Activated CD4-positive, alpha-beta T cell treated with anti-CD3 and anti-CD28 coated beads for 4 hours (primary cell): ENCODE measurements at regions not wholly inside any gene's neighbourhood (a gene's known extent, or its start where the extent isn't known, plus 50 kb on each side); places are given as distances from the start of the nearest gene placed in this dataset.

Source experiments
- DNase-seq, 2 donors: peaks; one replicate each; pipeline ENCODE4 v3.0.0-alpha.2; 2020

- DNase-seq = no peak
These were observed 1939.8 kb downstream of the EFNA5 start for GRCh38 chr5:105730982-105731381.

GRCh38 chr5:105726093-105726492, 1944.6 kb downstream of the EFNA5 start:
- DNase-seq = no peak

DNA sequence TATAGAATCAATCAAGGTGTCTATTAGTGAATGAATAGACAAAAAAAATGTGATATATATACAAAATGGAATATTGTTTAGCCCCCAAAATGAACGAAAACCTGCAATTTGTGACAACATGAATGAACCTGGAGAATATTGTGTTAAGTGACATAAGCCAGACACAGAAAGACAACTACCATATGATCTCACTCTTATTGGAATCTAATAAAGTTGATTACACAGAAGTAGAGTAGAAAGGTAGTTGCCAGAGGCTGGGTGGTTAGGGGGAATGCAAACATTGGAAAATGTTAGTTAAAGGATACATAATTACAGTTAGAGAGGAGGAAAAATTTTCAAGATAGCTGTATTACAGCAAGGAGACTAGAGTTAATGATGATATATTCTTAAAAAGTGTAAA, 1962.3 kb downstream of the EFNA5 start:
- DNase-seq = no peak

- DNase-seq = no peak
These were observed 1968.4 kb downstream of the EFNA5 start for GRCh38 chr5:105702323-105702722.

GRCh38 chr5:105696440-105696839, 1974.3 kb downstream of the EFNA5 start:
- no peak for DNase-seq

- no peak for DNase-seq
These were observed 1974.8 kb downstream of the EFNA5 start for GRCh38 chr5:105695941-105696340.

DNA sequence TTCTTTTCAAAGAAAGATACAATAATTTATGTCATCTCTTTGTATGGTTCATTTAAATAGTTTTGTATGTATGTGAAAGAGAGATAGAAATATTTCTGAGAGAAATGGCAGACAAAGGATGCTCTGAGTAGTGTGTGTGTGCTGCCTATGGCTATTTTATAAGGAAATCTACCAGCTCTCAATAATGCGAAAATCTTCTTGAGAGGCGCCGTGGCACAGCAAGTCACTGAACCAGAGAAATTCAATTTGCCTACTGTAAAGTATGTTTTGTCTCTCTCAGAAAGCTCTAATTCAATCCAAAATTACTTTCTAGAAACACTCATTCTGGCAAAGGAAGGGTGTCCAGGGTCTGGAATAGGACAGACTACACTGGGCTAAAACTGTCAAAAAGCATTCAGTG, 1981.1 kb downstream of the EFNA5 start:
- DNase-seq = no peak

GRCh38 chr5:105688227-105688792, 1982.4 kb downstream of the EFNA5 start:
- DNase-seq = no peak

GRCh38 chr5:105687493-105687892, 1983.2 kb downstream of the EFNA5 start:
- no peak for DNase-seq

DNA sequence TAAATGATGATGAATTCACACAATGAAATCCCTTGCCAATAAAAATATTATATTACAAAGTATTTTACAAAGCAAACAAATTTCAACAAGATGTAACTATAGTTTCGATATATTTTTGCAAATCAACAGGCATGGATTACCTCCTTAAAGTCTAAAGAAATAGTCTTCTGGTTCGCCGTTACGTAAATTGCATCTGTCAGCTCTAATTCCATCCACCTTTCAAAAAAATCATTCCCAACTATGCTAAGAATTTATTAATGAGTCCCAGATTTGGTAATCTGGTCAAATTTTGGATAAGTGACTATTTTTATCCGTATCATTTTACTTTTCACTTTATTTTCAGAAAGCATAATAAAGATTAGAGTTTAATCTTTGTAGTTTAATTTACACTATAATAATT, 1984.9 kb downstream of the EFNA5 start:
- DNase-seq = no peak

GRCh38 chr5:105684799-105685198, 1985.9 kb downstream of the EFNA5 start:
- DNase-seq = no peak

DNA sequence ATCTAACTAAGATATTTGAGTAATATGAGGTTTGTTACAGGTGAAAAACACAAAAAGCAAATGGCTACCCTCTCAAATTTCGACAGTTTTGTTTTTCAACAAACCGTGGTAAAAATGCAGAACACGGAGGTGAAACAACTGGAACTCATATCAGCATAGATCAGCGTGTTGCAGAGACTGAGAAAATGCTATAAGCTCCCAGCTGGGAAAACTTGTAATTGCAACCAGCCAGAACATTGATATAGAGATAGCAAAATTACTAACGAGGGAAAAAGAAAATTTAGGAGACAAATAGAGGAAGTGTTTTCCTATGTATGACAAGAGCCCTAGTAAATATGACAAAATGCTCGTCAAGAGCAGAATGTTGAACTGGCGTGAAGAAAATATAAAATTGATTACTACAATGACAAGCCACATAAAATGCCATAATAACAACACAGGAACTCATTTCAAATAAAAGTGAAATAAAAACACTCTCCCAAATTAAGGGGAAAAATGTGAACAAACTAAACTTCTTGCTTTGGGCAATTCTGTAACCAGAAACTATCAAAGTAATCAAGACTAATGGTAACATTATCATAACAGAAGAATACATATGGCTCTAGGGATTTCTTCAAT, 1989.8 kb downstream of the EFNA5 start:
- no peak for DNase-seq

GRCh38 chr5:105677291-105677690, 1993.4 kb downstream of the EFNA5 start:
- DNase-seq = no peak

DNA sequence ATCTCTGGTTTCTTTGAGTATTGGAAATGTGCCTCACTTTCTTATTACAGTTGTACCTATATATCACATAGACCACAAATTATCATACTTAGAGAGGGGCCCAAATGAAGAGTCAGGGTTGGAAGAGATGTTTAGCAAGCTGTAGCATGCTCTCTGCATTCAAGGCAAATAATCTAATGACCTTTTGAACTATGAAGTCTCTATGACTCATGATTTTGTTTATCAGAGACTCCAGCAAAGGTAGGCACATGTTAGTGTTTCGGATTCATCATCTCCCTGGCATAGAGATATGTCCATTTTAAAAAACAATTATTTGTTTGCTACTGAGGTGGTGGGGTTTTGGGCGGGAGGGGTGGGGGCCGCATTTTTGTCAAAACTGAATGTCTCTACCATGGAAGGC, 2000.1 kb downstream of the EFNA5 start:
- no peak for DNase-seq

- no peak for DNase-seq
These were observed 2007.1 kb downstream of the EFNA5 start for GRCh38 chr5:105663671-105664070.

GRCh38 chr5:105659396-105659795, 2011.3 kb downstream of the EFNA5 start:
- no peak for DNase-seq

DNA sequence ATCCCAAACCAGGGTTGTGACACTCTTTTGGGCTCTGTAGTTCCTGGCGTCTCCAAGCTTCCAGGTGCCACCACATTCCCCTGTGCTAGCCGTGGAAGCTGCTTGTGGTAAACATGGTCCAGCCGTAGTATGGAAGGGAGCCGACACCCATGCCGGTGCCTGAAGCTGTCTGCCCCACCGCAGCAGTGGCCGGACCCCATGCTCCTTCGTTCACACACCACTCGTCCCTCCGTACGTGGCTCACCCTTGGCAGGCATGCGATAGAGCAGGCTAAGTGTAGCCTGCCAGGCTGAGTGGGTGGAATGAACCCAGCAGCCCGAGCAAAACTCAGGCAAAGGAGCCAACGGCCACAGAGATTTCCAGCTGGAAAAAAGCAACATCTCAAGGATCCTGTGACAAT, 2030.4 kb downstream of the EFNA5 start:
- DNase-seq = no peak

DNA sequence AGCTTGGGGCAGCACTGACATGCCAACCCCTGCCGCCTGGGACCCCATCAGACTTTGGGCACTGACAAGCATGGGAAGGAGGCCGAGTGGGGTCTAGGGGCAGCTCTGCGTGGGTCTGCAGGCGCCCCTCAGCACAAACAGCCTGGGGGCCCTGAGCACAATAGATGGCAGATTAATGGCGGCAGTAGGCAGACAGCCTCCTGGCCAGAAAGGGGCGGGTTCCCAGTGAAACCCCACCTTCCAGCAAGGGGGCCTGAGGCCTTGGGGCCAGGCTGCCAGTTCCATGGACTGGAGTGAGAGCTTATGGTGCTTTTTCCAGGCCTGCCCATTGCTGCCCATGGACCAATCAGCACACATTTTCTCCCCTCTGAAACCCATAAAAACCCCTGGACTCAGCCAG, 2031.2 kb downstream of the EFNA5 start:
- no peak for DNase-seq

- DNase-seq = no peak
These were observed 2031.7 kb downstream of the EFNA5 start for GRCh38 chr5:105639068-105639467.

GRCh38 chr5:105638437-105638836, 2032.3 kb downstream of the EFNA5 start:
- no peak for DNase-seq

GRCh38 chr5:105632043-105632442, 2038.7 kb downstream of the EFNA5 start:
- DNase-seq = no peak

- no peak for DNase-seq
These were observed 2039.9 kb downstream of the EFNA5 start for GRCh38 chr5:105630803-105631202.

DNA sequence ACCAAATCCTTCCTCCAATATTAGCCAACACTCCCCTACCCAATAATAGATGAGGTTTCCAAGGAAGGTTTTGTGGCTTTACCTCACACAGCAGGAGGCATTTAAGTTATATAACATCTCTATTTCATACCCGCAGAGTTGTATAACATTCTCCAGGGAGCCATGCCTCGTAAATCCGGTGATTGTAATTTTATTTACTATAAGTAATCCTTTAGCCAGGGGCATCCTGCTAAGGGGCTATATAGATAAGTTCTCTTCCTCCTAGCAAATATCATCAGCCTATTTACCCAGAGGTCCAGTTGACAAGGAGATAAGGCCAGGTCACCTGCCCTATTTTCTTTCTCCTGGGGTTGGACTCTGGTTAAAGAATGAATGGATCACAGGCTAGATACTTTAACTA, 2051.0 kb downstream of the EFNA5 start:
- no peak for DNase-seq

GRCh38 chr5:105617436-105618215, 2053.1 kb downstream of the EFNA5 start:
- DNase-seq = no peak
